GM21619 (cell line): ENCODE measurements at regions not wholly inside any gene's neighbourhood (a gene's known extent, or its start where the extent isn't known, plus 50 kb on each side); places are given as distances from the start of the nearest gene placed in this dataset.
"Not testable (repeated sequence)": the region's sequence is repeated elsewhere in the genome, so short reads cannot be mapped to it uniquely, and the experiment has no call there.

Experiments used
- ATAC-seq: cut with Tn5 transposase; IDR thresholded peaks from one replicate; pipeline ENCODE4 v1.9.1; 2021; ENCODE audit not compliant: unreplicated experiment

- peak; percentile 48 for ATAC-seq
These were observed 211.4 kb downstream of the KCNRG start for GRCh38 chr13:50226515-50227155.

- ATAC-seq: no peak
These were observed 212.1 kb downstream of the KCNRG start for GRCh38 chr13:50227361-50227760.

- no peak for ATAC-seq
These were observed 213.3 kb downstream of the KCNRG start for GRCh38 chr13:50228527-50228926.

GRCh38 chr13:50229960-50230661 lies 214.9 kb downstream of the KCNRG start:
- ATAC-seq: no peak

- ATAC-seq: no peak
These were observed 215.4 kb downstream of the KCNRG start for GRCh38 chr13:50230662-50230978.

- ATAC-seq: not testable (repeated sequence)
These were observed 218.3 kb downstream of the KCNRG start for GRCh38 chr13:50233574-50233973.

GRCh38 chr13:50235604-50236342 lies 220.5 kb downstream of the KCNRG start:
- ATAC-seq: no peak

- ATAC-seq: peak; percentile 94
These were observed 221.7 kb downstream of the KCNRG start for GRCh38 chr13:50236898-50237318.

GRCh38 chr13:50238922-50239321 lies 223.7 kb downstream of the KCNRG start:
- no peak for ATAC-seq

- no peak for ATAC-seq
These were observed 226.2 kb downstream of the KCNRG start for GRCh38 chr13:50241479-50241878.

GRCh38 chr13:50243931-50244330 lies 228.7 kb downstream of the KCNRG start:
- no peak for ATAC-seq

GRCh38 chr13:50244355-50244712 lies 229.1 kb downstream of the KCNRG start:
- no peak for ATAC-seq

- ATAC-seq: peak; percentile 96
These were observed 229.7 kb downstream of the KCNRG start for GRCh38 chr13:50244713-50245574.

- no peak for ATAC-seq
These were observed 232.0 kb downstream of the KCNRG start for GRCh38 chr13:50247223-50247622.

- no peak for ATAC-seq
These were observed 233.4 kb downstream of the KCNRG start for GRCh38 chr13:50248516-50249143.

- ATAC-seq: no peak
These were observed 233.9 kb downstream of the KCNRG start for GRCh38 chr13:50249144-50249521.

- no peak for ATAC-seq
These were observed 235.2 kb downstream of the KCNRG start for GRCh38 chr13:50250401-50250800.

GRCh38 chr13:50255639-50256038 lies 240.4 kb downstream of the KCNRG start:
- no peak for ATAC-seq

- ATAC-seq: not testable (repeated sequence)
These were observed 241.5 kb downstream of the KCNRG start for GRCh38 chr13:50256536-50257321.

GRCh38 chr13:50257646-50258045 lies 242.4 kb downstream of the KCNRG start:
- no peak for ATAC-seq
